Activated naive CD8-positive, alpha-beta T cell treated with anti-CD3 and anti-CD28 coated beads, Interleukin-2, amount 10 ng/mL, durations not matched to agents 7 days and 5 days (primary cell): ENCODE measurements at regions not wholly inside any gene's neighbourhood (a gene's known extent, or its start where the extent isn't known, plus 50 kb on each side); places are given as distances from the start of the nearest gene placed in this dataset.

ENCODE experiments used
- ATAC-seq: fragments of 150-1000 bp; cut with Tn5 transposase; one replicate; pipeline ENCODE4 v1.10.0; 2021; ENCODE audit warnings: low read depth, moderate library complexity
- POLR2A ChIA-PET: fragments of 350-600 bp; sonication (Branson Sonifier 250); formaldehyde crosslinking; loops from one replicate; lab custom pipeline; 2021; ENCODE audit warnings: antibody characterized with exemption; lab: Charles Lee
- DNase-seq: peaks from one replicate; pipeline ENCODE4 v3.0.0; 2021
- H3K27ac Mint-ChIP-seq: one replicate; pipeline ENCODE4 v1.8.0; 2022; ENCODE audit warnings: mild to moderate bottlenecking, mixed read lengths
- H3K27me3 Mint-ChIP-seq: one replicate; pipeline ENCODE4 v1.8.0; 2022; ENCODE audit warnings: mild to moderate bottlenecking, moderate library complexity, mixed read lengths
- H3K36me3 Mint-ChIP-seq: one replicate; pipeline ENCODE4 v1.8.0; 2021; ENCODE audit warnings: mild to moderate bottlenecking, mixed read lengths
- H3K4me1 Mint-ChIP-seq: one replicate; pipeline ENCODE4 v1.8.0; 2021; ENCODE audit warnings: mixed read lengths
- H3K4me3 Mint-ChIP-seq: one replicate; pipeline ENCODE4 v1.8.0; 2022; ENCODE audit warnings: mild to moderate bottlenecking, moderate library complexity, mixed read lengths
- H3K9me3 Mint-ChIP-seq: one replicate; pipeline ENCODE4 v1.8.0; 2021; ENCODE audit warnings: mixed read lengths

DNA sequence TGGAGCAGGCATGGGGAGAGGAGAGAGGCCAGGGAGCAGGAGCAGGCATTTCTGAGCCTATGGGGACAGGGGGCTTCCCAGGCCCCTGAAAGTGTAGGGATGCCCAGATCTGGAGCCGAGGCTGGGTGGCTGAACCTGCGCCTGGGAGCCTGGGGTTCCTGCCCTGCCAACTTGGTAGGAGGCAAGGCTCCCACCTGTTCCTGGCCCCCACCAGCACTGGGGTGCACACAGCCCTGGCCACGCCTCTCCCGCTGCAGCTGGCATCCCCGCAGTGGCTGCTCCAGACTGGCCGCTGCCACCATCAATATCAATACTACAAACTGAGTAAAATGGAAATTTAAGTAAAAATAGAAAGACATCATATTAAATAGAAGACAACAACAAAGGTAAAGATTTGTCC lies 684.9 kb upstream of the MAP3K7 start:
- ATAC-seq (no peak), DNase-seq (no peak)
- POLR2A ChIA-PET, result no interaction called here
- no peak overlapping the region for H3K4me3 Mint-ChIP-seq
- H3K27me3 Mint-ChIP-seq, result no peaks in the 10 kb centered on the region
- no peaks in the 10 kb centered on the region for H3K4me1 Mint-ChIP-seq
- peaks cover 2% of the 10 kb centered on the region for H3K9me3 Mint-ChIP-seq
- no peak overlapping the region for H3K27ac Mint-ChIP-seq
- no peaks in the 10 kb centered on the region for H3K36me3 Mint-ChIP-seq

GRCh38 chr6:91268941-91269340 lies 682.1 kb upstream of the MAP3K7 start:
- Mint-ChIP-seq H3K27me3 (no peaks in the 10 kb centered on the region), H3K27ac (no peak overlapping the region), H3K36me3 (no peaks in the 10 kb centered on the region), H3K4me3 (no peak overlapping the region), H3K4me1 (no peaks in the 10 kb centered on the region), H3K9me3 (peaks cover 2% of the 10 kb centered on the region)
- no peak for DNase-seq
- POLR2A ChIA-PET, result no interaction called here
- no peak for ATAC-seq

GRCh38 chr6:91267246-91267645 lies 680.4 kb upstream of the MAP3K7 start:
- no peaks in the 10 kb centered on the region for H3K4me1 Mint-ChIP-seq
- POLR2A ChIA-PET, result no interaction called here

DNA sequence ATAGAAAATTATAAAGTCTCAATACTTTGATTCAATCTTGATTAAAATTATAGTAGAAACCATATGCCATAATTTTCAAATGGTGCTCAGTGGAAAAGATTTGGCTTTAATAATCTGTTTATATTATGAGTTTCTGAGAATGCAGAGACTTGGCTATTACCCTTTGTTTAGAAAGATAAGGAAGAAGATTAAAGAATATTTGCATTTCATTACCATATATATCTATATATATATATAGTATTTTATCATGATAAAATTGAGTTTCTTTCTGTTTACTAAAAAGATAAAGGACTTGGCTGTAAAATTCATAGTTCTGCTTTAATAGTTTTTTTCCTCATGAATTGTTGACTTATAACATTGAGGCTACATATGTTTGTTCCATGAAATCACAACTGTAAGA lies 679.3 kb upstream of the MAP3K7 start:
- no peaks in the 10 kb centered on the region for H3K4me1 Mint-ChIP-seq
- no peak overlapping the region for H3K4me3 Mint-ChIP-seq
- POLR2A ChIA-PET, result no interaction called here
- no peaks in the 10 kb centered on the region for H3K36me3 Mint-ChIP-seq
- ATAC-seq, result no peak
- no peak overlapping the region for H3K27ac Mint-ChIP-seq
- no peaks in the 10 kb centered on the region for H3K27me3 Mint-ChIP-seq
- DNase-seq, result no peak
- peaks cover 2% of the 10 kb centered on the region for H3K9me3 Mint-ChIP-seq

More at GRCh38 chr6:91267246-91267645, 680.4 kb upstream of the MAP3K7 start:
- no peaks in the 10 kb centered on the region for H3K36me3 Mint-ChIP-seq
- DNase-seq (no peak), ATAC-seq (no peak)
- no peaks in the 10 kb centered on the region for H3K27me3 Mint-ChIP-seq
- H3K9me3 Mint-ChIP-seq, result peaks cover 2% of the 10 kb centered on the region
- no peak overlapping the region for H3K4me3 Mint-ChIP-seq
- H3K27ac Mint-ChIP-seq, result no peak overlapping the region

- Mint-ChIP-seq H3K27me3 (no peaks in the 10 kb centered on the region), H3K4me3 (no peak overlapping the region), H3K4me1 (no peaks in the 10 kb centered on the region), H3K9me3 (no peaks in the 10 kb centered on the region), H3K36me3 (no peaks in the 10 kb centered on the region), H3K27ac (no peak overlapping the region)
- ATAC-seq, result no peak
- POLR2A ChIA-PET, result no interaction called here
- no peak for DNase-seq
Measured at GRCh38 chr6:91243436-91243835, 656.6 kb upstream of the MAP3K7 start.

- POLR2A ChIA-PET, result no interaction called here
- no peaks in the 10 kb centered on the region for H3K27me3 Mint-ChIP-seq
- H3K9me3 Mint-ChIP-seq, result no peaks in the 10 kb centered on the region
- H3K4me3 Mint-ChIP-seq, result no peak overlapping the region
- H3K27ac Mint-ChIP-seq, result no peak overlapping the region
- H3K36me3 Mint-ChIP-seq, result no peaks in the 10 kb centered on the region
- no peak for ATAC-seq
- H3K4me1 Mint-ChIP-seq, result no peaks in the 10 kb centered on the region
- no peak for DNase-seq
Measured at GRCh38 chr6:91242614-91242949, 655.7 kb upstream of the MAP3K7 start.

GRCh38 chr6:91241946-91242613 lies 655.2 kb upstream of the MAP3K7 start:
- no peaks in the 10 kb centered on the region for H3K36me3 Mint-ChIP-seq
- no peaks in the 10 kb centered on the region for H3K9me3 Mint-ChIP-seq
- ATAC-seq (no peak), DNase-seq (no peak)
- no peak overlapping the region for H3K4me3 Mint-ChIP-seq
- no peak overlapping the region for H3K27ac Mint-ChIP-seq
- H3K4me1 Mint-ChIP-seq, result no peaks in the 10 kb centered on the region
- H3K27me3 Mint-ChIP-seq, result no peaks in the 10 kb centered on the region
- POLR2A ChIA-PET, result no interaction called here

GRCh38 chr6:91240878-91241603 lies 654.2 kb upstream of the MAP3K7 start:
- H3K4me3 Mint-ChIP-seq, result no peak overlapping the region
- ATAC-seq, result no peak

DNA sequence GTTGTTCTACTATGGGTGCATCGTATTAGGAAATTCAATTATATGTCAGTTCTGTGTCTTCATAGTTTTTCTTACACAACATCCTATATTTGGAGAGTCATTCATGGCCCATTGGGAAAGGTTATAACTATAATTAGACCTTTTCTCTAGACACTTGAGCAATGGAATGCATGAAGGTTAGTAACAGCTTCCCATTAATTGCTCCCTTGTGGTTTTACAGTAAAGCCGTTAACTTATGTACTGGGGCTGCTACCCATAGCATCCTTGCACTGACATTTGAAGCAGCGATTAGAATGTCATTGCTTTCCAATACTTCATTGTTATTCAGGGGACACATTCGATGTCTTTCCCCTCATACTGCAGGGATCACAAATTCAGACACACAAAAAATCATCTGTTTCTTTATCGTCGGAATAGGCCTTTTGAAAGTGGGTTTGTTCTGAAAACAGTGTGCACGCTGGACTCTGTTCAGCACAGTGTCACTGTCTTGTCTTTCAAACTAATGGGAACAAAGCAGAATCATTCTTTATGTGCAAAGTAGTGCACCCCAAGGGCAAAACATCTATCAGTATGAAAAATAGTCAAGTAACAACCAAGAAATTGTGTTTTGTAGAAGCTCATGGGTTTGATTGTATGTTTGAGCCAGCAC lies 634.3 kb upstream of the MAP3K7 start:
- Mint-ChIP-seq H3K27ac (no peak overlapping the region), H3K4me3 (no peak overlapping the region), H3K9me3 (no peaks in the 10 kb centered on the region), H3K36me3 (no peaks in the 10 kb centered on the region), H3K4me1 (no peaks in the 10 kb centered on the region), H3K27me3 (no peaks in the 10 kb centered on the region)
- POLR2A ChIA-PET, result no interaction called here
- DNase-seq (no peak), ATAC-seq (no peak)

More at GRCh38 chr6:91240878-91241603, 654.2 kb upstream of the MAP3K7 start:
- H3K4me1 Mint-ChIP-seq, result no peaks in the 10 kb centered on the region
- H3K27ac Mint-ChIP-seq, result no peak overlapping the region
- no peaks in the 10 kb centered on the region for H3K27me3 Mint-ChIP-seq
- no peak for DNase-seq
- H3K36me3 Mint-ChIP-seq, result no peaks in the 10 kb centered on the region
- H3K9me3 Mint-ChIP-seq, result no peaks in the 10 kb centered on the region
- POLR2A ChIA-PET, result no interaction called here

GRCh38 chr6:91213229-91213901 lies 626.5 kb upstream of the MAP3K7 start:
- POLR2A ChIA-PET, result no interaction called here
- peaks cover 8% of the 10 kb centered on the region for H3K9me3 Mint-ChIP-seq
- H3K36me3 Mint-ChIP-seq, result no peaks in the 10 kb centered on the region
- no peak overlapping the region for H3K27ac Mint-ChIP-seq
- H3K27me3 Mint-ChIP-seq, result no peaks in the 10 kb centered on the region
- no peaks in the 10 kb centered on the region for H3K4me1 Mint-ChIP-seq
- H3K4me3 Mint-ChIP-seq, result no peak overlapping the region
- no peak for DNase-seq
- no peak for ATAC-seq

GRCh38 chr6:91198588-91199255 lies 611.9 kb upstream of the MAP3K7 start:
- Mint-ChIP-seq H3K36me3 (no peaks in the 10 kb centered on the region), H3K27me3 (no peaks in the 10 kb centered on the region), H3K9me3 (no peaks in the 10 kb centered on the region), H3K27ac (no peak overlapping the region), H3K4me3 (no peak overlapping the region), H3K4me1 (no peaks in the 10 kb centered on the region)
- DNase-seq, result no peak
- ATAC-seq, result no peak
- POLR2A ChIA-PET, result no interaction called here

GRCh38 chr6:91196729-91197128 lies 609.9 kb upstream of the MAP3K7 start:
- ATAC-seq, result no peak
- Mint-ChIP-seq H3K4me3 (no peak overlapping the region), H3K9me3 (no peaks in the 10 kb centered on the region), H3K27me3 (no peaks in the 10 kb centered on the region), H3K4me1 (no peaks in the 10 kb centered on the region), H3K27ac (no peak overlapping the region), H3K36me3 (no peaks in the 10 kb centered on the region)
- DNase-seq, result no peak
- POLR2A ChIA-PET, result no interaction called here

- POLR2A ChIA-PET, result no interaction called here
- Mint-ChIP-seq H3K4me3 (no peak overlapping the region), H3K27ac (no peak overlapping the region), H3K9me3 (no peaks in the 10 kb centered on the region), H3K27me3 (no peaks in the 10 kb centered on the region), H3K4me1 (no peaks in the 10 kb centered on the region), H3K36me3 (no peaks in the 10 kb centered on the region)
- DNase-seq (no peak), ATAC-seq (no peak)
Measured at GRCh38 chr6:91193446-91193845, 606.6 kb upstream of the MAP3K7 start.
